NCI-H146 treated with DMSO at 0.1 percent for 48 hours (cell line): ENCODE measurements at regions not wholly inside any gene's neighbourhood (a gene's known extent, or its start where the extent isn't known, plus 50 kb on each side); places are given as distances from the start of the nearest gene placed in this dataset.
"Not testable (repeated sequence)": the region's sequence is repeated elsewhere in the genome, so short reads cannot be mapped to it uniquely, and the experiment has no call there.

Source experiments
- DNase-seq: peaks from one replicate; lab custom pipeline; 2025; ENCODE audit not compliant: unreplicated experiment; lab: John Stamatoyannopoulos, UW

GRCh38 chr12:61934564-61934963, 325.6 kb upstream of the USP15 start:
- no peak for DNase-seq

GRCh38 chr12:61939977-61940376, 320.2 kb upstream of the USP15 start:
- no peak for DNase-seq

DNA sequence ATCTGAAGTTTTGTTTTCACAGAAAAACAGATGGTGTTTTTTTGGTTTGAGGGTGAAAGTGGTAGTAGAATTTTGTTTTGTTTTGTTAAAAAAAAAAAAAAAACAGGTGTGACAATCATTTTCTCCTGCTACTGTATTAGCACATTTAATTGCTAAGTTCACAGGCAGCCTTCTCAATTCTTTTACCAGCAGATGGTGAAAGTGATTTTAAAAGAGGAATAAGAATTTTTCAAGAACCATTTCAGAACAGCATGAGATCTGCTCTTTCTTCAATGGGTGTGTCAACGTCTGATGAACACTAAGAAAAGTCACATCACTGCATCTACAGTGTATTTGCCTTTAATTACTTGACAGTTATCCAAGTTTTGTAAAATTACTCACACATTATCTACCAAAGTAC, 303.7 kb upstream of the USP15 start:
- no peak for DNase-seq

- no peak for DNase-seq
These were observed 285.7 kb upstream of the USP15 start for GRCh38 chr12:61974461-61974860.

DNA sequence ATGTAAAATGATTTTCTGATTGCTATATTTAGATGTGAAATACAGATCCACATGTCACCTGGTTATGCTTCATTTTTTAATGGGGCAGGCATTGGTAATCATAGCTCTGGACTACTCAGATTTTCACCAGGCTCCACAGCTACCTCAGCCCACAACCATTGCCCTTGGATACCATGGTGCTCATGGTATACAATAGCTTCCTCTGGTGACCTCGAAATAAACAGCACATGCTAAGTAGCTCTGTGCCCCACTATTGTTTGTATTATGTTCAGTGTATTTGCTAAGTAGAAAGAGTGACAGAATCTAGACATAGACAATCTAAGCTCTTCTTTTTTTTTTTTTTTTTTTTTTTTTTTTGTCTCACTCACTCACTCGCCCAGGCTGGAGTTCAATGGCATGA, 274.4 kb upstream of the USP15 start:
- no peak for DNase-seq

- no peak for DNase-seq
These were observed 273.0 kb upstream of the USP15 start for GRCh38 chr12:61987173-61987572.

DNA sequence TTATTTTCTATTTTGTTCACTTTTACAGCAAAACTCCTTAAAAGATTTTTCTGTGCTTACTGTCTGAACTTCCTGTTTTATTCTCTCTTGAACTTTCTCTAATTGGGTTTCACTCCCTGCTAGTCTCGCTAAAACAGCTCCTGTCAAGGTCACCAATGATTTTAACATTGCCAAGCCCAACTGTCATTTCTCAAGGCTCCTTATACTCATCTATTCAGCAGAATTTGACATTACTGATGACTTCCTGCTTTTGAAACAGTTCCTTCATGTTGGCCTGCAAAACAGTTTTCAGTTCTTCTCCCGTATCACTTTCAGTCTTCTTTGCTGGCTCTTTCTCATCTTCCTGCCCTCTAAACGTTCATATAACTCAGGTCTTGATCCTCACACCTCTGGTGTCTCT, 268.5 kb upstream of the USP15 start:
- DNase-seq, result no peak

- no peak for DNase-seq
These were observed 266.4 kb upstream of the USP15 start for GRCh38 chr12:61993734-61994345.

DNA sequence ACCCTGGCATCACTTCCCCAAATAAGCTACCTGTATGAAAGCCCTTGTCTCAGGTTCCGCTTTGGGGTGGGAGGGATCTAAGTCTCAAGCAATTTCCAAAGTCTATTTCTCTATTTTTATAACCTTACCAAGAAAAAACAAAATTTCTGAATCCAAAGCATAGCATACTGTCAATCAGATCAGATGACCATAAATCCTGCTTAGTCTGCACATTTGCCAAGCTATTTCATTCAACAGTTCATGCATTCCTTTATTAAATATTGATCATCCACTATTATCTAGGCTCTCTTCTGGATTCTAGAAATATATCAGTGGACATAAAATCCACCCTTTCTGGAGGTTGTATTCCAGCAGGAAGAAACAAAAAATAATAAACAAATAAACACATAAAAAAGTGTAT, 263.5 kb upstream of the USP15 start:
- DNase-seq, result no peak

DNA sequence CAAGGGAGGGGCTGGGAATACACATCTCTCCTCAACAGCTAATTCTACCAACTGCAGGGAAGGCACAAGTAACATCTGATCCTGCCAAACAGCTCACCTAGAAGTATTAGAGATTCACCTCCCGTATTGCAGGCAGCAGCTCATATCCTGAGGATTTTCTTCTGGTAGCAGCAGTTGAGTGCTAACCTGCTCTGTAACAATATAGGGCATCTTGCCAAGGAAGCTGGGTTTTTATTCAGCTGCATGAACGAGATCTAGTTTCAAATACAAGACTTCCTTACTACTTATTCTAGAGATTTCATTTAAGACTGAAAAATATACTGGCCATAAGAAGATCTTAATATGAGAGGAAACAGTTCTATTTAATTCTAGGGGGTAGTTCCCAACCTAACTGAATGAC, 261.4 kb upstream of the USP15 start:
- no peak for DNase-seq

DNA sequence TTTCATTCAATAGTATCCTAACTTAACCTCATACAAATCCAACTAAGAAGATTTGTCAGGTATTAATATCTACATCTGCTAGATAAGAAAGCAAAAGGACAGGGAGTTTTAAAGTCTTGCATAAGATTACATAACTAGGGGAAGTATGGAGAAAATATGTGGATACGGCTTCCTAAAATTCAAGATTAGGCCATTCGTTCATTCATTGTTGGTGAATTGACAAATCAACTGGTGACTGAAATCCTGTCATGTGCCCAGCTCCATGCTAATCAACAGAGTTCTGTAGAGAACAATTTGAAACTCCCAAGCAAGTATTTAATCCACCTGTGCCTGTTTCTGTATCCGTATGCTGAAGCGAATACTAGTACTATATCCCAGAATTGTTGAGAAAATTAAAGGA, 260.9 kb upstream of the USP15 start:
- no peak for DNase-seq

DNA sequence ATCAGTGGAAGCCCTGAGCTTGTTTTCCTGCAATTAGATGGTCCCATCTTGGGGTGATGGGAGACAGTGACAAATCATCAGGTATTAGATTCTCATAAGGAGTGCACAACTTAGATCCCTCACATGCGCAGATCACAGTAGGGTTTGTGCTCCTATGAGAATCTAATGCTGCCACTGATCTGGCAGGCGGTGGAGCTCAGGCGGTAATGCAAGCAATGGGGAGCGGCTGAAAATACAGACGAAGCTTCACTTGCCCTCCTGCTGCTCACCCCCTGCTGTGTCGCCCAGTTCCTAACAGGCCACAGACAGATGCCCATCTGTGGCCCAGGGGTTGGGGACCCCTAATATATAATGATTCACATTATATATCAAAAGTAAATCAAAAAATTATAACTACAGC, 258.8 kb upstream of the USP15 start:
- DNase-seq, result no peak

DNA sequence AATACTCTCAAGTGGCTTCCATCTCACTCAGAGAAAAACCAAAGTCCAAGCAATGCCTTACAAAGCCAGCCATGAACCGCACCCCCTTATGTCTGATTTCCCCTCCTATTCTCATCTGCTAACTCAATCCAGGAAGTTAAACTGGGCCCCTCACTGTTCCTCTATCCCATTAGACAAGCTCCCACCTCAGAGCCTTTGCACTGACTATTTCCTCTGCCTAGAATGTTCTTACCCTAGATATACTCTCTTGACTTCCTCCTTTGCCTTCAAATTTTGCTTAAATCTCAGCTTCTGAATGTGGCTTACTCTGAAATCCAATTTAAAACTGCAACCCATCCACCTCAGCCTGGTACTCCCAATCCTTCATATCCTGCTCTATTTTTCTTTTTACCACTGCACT, 257.0 kb upstream of the USP15 start:
- no peak for DNase-seq

GRCh38 chr12:62003701-62004100, 256.5 kb upstream of the USP15 start:
- no peak for DNase-seq

- no peak for DNase-seq
These were observed 254.6 kb upstream of the USP15 start for GRCh38 chr12:62005615-62006014.

GRCh38 chr12:62006076-62006732, 254.0 kb upstream of the USP15 start:
- peak; percentile 2 for DNase-seq

DNA sequence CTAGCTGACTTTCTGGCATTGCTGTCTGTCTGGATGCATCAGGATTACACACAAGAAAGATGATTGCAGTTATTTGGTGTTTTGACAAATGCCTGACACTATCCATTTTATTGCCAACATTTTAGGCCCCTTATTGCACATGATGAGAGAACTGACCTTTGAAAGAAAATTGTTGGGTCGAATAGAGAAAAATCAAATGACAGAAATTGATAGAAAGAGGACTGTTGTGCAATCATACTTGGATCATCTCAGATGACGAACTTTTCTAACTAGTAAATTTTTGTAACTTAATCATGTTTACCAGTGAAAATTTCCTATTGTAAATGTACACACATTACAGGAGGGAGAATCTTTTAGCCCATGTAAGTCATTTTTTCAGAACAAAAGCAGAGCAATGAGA, 251.5 kb upstream of the USP15 start:
- DNase-seq, result no peak

GRCh38 chr12:62009445-62009844, 250.8 kb upstream of the USP15 start:
- DNase-seq, result no peak

GRCh38 chr12:62010331-62010906, 249.8 kb upstream of the USP15 start:
- not testable (repeated sequence) for DNase-seq

DNA sequence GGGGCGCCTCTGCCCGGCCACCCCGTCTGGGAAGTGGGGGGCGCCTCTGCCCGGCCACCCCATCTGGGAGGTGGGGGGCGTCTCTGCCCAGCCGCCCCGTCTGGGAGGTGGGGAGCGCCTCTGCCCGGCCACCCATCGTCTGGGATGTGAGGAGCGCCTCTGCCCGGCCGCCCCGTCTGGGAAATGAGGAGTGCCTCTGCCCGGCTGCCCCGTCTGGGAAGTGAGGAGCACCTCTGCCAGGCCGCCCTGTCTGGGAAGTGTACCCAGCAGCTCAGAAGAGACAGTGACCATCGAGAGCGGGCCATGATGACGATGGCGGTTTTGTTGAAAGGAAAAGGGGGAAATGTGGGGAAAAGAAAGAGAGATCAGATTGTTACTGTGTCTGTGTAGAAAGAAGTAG, 249.2 kb upstream of the USP15 start:
- DNase-seq, result not testable (repeated sequence)

DNA sequence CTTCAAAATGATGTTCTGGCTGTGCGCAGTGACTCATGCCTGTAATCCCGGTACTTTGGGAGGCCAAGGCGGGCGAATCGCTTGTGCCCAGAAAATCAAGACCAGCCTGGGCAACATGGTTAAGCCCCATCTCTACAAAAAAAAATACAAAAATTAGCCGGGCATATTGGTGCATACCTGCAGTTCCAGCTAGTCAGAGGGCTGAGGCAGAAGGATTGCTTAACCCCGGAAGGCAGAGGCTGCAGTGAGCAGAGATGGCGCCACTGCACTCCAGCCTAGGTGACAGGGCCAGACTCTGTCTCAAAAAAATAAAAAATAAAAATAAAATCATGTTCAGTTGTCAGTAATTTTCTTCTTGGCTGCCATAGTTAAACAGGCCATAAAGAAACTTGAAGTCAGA, 245.9 kb upstream of the USP15 start:
- no peak for DNase-seq

DNA sequence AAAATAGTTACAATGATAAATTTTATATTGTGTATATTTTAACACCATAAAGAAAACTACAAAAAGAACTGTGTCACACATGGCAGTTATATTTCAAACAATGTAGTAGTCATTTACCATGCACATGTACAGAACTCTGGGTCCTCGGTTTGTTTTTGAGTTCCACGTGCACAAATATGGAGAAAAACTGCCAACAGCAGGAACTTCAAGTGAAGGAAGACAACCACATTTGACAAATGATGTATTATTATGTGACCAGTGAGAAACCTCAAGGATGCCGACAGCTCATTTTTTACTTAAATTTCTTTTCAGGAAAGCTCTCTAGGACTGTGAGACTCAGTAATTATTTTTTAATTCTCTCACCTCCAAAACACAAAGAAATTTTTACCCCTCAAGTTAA, 244.2 kb upstream of the USP15 start:
- DNase-seq, result no peak

GRCh38 chr12:62021808-62022207, 238.4 kb upstream of the USP15 start:
- DNase-seq, result no peak
